Epithelial cell of proximal tubule (primary cell): ENCODE measurements at regions not wholly inside any gene's neighbourhood (a gene's known extent, or its start where the extent isn't known, plus 50 kb on each side); places are given as distances from the start of the nearest gene placed in this dataset.

ENCODE experiments used
- DNase-seq: peaks from one replicate; pipeline ENCODE4 v3.0.0-alpha.2; 2011; ENCODE audit warnings: low read depth
- H3K4me3 ChIP-seq: 2 replicates; pipeline ENCODE4 v1.5.1; 2011; ENCODE audit warnings: low read depth, mild to moderate bottlenecking, low read length
- CTCF ChIP-seq: conservative IDR thresholded peaks from 2 replicates; pipeline ENCODE4 v1.5.1; 2012; ENCODE audit warnings: low read depth, mild to moderate bottlenecking, low read length

GRCh38 chr6:105851606-105852005 is 234.5 kb upstream of the PRDM1 start:
- no peak for TF ChIP-seq CTCF
- no peak overlapping the region for H3K4me3 ChIP-seq
- DNase-seq = no peak

GRCh38 chr6:105851113-105851580 is 235.0 kb upstream of the PRDM1 start:
- no peak for TF ChIP-seq CTCF
- DNase-seq = no peak
- no peak overlapping the region for H3K4me3 ChIP-seq

- TF ChIP-seq CTCF = no peak
- H3K4me3 ChIP-seq = no peak overlapping the region
- DNase-seq = no peak
These were observed 235.6 kb upstream of the PRDM1 start for GRCh38 chr6:105850261-105851112.

GRCh38 chr6:105849746-105850145 is 236.4 kb upstream of the PRDM1 start:
- no peak overlapping the region for H3K4me3 ChIP-seq
- no peak for DNase-seq
- no peak for TF ChIP-seq CTCF

GRCh38 chr6:105847433-105847832 is 238.7 kb upstream of the PRDM1 start:
- no peak for DNase-seq
- TF ChIP-seq CTCF = no peak
- no peak overlapping the region for H3K4me3 ChIP-seq

GRCh38 chr6:105844275-105844883 is 241.8 kb upstream of the PRDM1 start:
- no peak overlapping the region for H3K4me3 ChIP-seq
- no peak for DNase-seq
- no peak for TF ChIP-seq CTCF

GRCh38 chr6:105839266-105839665 is 246.9 kb upstream of the PRDM1 start:
- no peak for DNase-seq
- no peak overlapping the region for H3K4me3 ChIP-seq
- no peak for TF ChIP-seq CTCF
